IPS-15b (cell line): ENCODE measurements at regions not wholly inside any gene's neighbourhood (a gene's known extent, or its start where the extent isn't known, plus 50 kb on each side); places are given as distances from the start of the nearest gene placed in this dataset.

Experiments used
- H3K27me3 ChIP-seq: one replicate; pipeline ENCODE4 v1.6.1; 2013; ENCODE audit warnings: low read length; ENCODE audit not compliant: control insufficient read depth, insufficient read depth
- H3K36me3 ChIP-seq: one replicate; pipeline ENCODE4 v1.6.1; 2013; ENCODE audit warnings: low read length; ENCODE audit not compliant: control insufficient read depth, insufficient read depth
- H3K4me1 ChIP-seq: one replicate; pipeline ENCODE4 v1.6.1; 2013; ENCODE audit warnings: mild to moderate bottlenecking, low read length; ENCODE audit not compliant: control insufficient read depth, insufficient read depth
- H3K4me3 ChIP-seq: one replicate; pipeline ENCODE4 v1.5.1; 2013; ENCODE audit warnings: low read depth, low read length
- H3K9ac ChIP-seq: one replicate; pipeline ENCODE4 v1.6.1; 2013; ENCODE audit warnings: low read depth, mild to moderate bottlenecking, low read length
- H3K9me3 ChIP-seq: one replicate; pipeline ENCODE4 v1.6.1; 2013; ENCODE audit warnings: mild to moderate bottlenecking, low read length; ENCODE audit not compliant: control insufficient read depth, insufficient read depth

GRCh38 chr5:13325765-13326164 lies 618.7 kb downstream of the DNAH5 start:
- no peaks in the 10 kb centered on the region for H3K9me3 ChIP-seq
- H3K4me3 ChIP-seq: no peak overlapping the region
- H3K36me3 ChIP-seq: no peaks in the 10 kb centered on the region
- H3K9ac ChIP-seq: no peak overlapping the region
- peaks cover 3% of the 10 kb centered on the region for H3K4me1 ChIP-seq
- no peaks in the 10 kb centered on the region for H3K27me3 ChIP-seq

- Histone ChIP-seq H3K36me3 (no peaks in the 10 kb centered on the region), H3K9ac (no peak overlapping the region), H3K9me3 (no peaks in the 10 kb centered on the region), H3K4me1 (peaks cover 3% of the 10 kb centered on the region), H3K27me3 (no peaks in the 10 kb centered on the region), H3K4me3 (no peak overlapping the region)
Measured at GRCh38 chr5:13322769-13323168, 621.7 kb downstream of the DNAH5 start.

GRCh38 chr5:13317654-13318053 lies 626.8 kb downstream of the DNAH5 start:
- H3K36me3 ChIP-seq: no peaks in the 10 kb centered on the region
- H3K9me3 ChIP-seq: no peaks in the 10 kb centered on the region

GRCh38 chr5:13316176-13316575 lies 628.3 kb downstream of the DNAH5 start:
- Histone ChIP-seq H3K36me3 (no peaks in the 10 kb centered on the region), H3K4me1 (no peaks in the 10 kb centered on the region), H3K9ac (no peak overlapping the region), H3K4me3 (no peak overlapping the region), H3K9me3 (no peaks in the 10 kb centered on the region), H3K27me3 (no peaks in the 10 kb centered on the region)

More at GRCh38 chr5:13317654-13318053, 626.8 kb downstream of the DNAH5 start:
- Histone ChIP-seq H3K4me1 (no peaks in the 10 kb centered on the region), H3K27me3 (no peaks in the 10 kb centered on the region), H3K9ac (no peak overlapping the region), H3K4me3 (no peak overlapping the region)

GRCh38 chr5:13307480-13307879 lies 637.0 kb downstream of the DNAH5 start:
- Histone ChIP-seq H3K9me3 (no peaks in the 10 kb centered on the region), H3K9ac (no peak overlapping the region), H3K4me3 (no peak overlapping the region)

GRCh38 chr5:13303445-13303844 lies 641.0 kb downstream of the DNAH5 start:
- H3K9me3 ChIP-seq: no peaks in the 10 kb centered on the region

More at GRCh38 chr5:13307480-13307879, 637.0 kb downstream of the DNAH5 start:
- Histone ChIP-seq H3K27me3 (no peaks in the 10 kb centered on the region), H3K4me1 (no peaks in the 10 kb centered on the region), H3K36me3 (no peaks in the 10 kb centered on the region)

GRCh38 chr5:13278811-13279210 lies 665.7 kb downstream of the DNAH5 start:
- H3K36me3 ChIP-seq: no peaks in the 10 kb centered on the region
- H3K9ac ChIP-seq: no peak overlapping the region
- H3K9me3 ChIP-seq: no peaks in the 10 kb centered on the region
- H3K4me1 ChIP-seq: no peaks in the 10 kb centered on the region
- H3K4me3 ChIP-seq: no peak overlapping the region
- no peaks in the 10 kb centered on the region for H3K27me3 ChIP-seq

More at GRCh38 chr5:13303445-13303844, 641.0 kb downstream of the DNAH5 start:
- Histone ChIP-seq H3K4me1 (no peaks in the 10 kb centered on the region), H3K27me3 (no peaks in the 10 kb centered on the region), H3K36me3 (no peaks in the 10 kb centered on the region), H3K4me3 (no peak overlapping the region), H3K9ac (no peak overlapping the region)

GRCh38 chr5:13278148-13278547 lies 666.3 kb downstream of the DNAH5 start:
- Histone ChIP-seq H3K4me3 (no peak overlapping the region), H3K4me1 (no peaks in the 10 kb centered on the region), H3K9me3 (no peaks in the 10 kb centered on the region), H3K27me3 (no peaks in the 10 kb centered on the region), H3K36me3 (no peaks in the 10 kb centered on the region), H3K9ac (no peak overlapping the region)

GRCh38 chr5:13276156-13276555 lies 668.3 kb downstream of the DNAH5 start:
- H3K4me3 ChIP-seq: no peak overlapping the region
- H3K4me1 ChIP-seq: no peaks in the 10 kb centered on the region
- H3K27me3 ChIP-seq: no peaks in the 10 kb centered on the region
- no peak overlapping the region for H3K9ac ChIP-seq
- H3K9me3 ChIP-seq: no peaks in the 10 kb centered on the region
- no peaks in the 10 kb centered on the region for H3K36me3 ChIP-seq

- no peaks in the 10 kb centered on the region for H3K9me3 ChIP-seq
- no peaks in the 10 kb centered on the region for H3K36me3 ChIP-seq
- H3K4me1 ChIP-seq: no peaks in the 10 kb centered on the region
- no peaks in the 10 kb centered on the region for H3K27me3 ChIP-seq
- no peak overlapping the region for H3K9ac ChIP-seq
- H3K4me3 ChIP-seq: no peak overlapping the region
Measured at GRCh38 chr5:13263701-13264100, 680.8 kb downstream of the DNAH5 start.

- H3K36me3 ChIP-seq: no peaks in the 10 kb centered on the region
- H3K4me3 ChIP-seq: no peak overlapping the region
- no peak overlapping the region for H3K9ac ChIP-seq
- no peaks in the 10 kb centered on the region for H3K4me1 ChIP-seq
- H3K9me3 ChIP-seq: no peaks in the 10 kb centered on the region
- no peaks in the 10 kb centered on the region for H3K27me3 ChIP-seq
Measured at GRCh38 chr5:13253111-13253510, 691.4 kb downstream of the DNAH5 start.

GRCh38 chr5:13252699-13253098 lies 691.8 kb downstream of the DNAH5 start:
- Histone ChIP-seq H3K4me1 (no peaks in the 10 kb centered on the region), H3K27me3 (no peaks in the 10 kb centered on the region), H3K9ac (no peak overlapping the region), H3K9me3 (no peaks in the 10 kb centered on the region), H3K4me3 (no peak overlapping the region), H3K36me3 (no peaks in the 10 kb centered on the region)
